Astrocyte of the hippocampus (primary cell): ENCODE measurements at regions not wholly inside any gene's neighbourhood (a gene's known extent, or its start where the extent isn't known, plus 50 kb on each side); places are given as distances from the start of the nearest gene placed in this dataset.
A peak's percentile ranks its signal among the peaks of the same experiment; 100 is the strongest.

ENCODE experiments used
- DNase-seq: peaks from one replicate; pipeline ENCODE4 v3.0.0; 2011; ENCODE audit warnings: low read depth, low spot score

- peak; percentile 59 for DNase-seq
Observed at GRCh38 chr4:25578432-25578831, 77.2 kb upstream of the SLC34A2 start.

- no peak for DNase-seq
Observed at GRCh38 chr4:25580633-25581467, 74.8 kb upstream of the SLC34A2 start.

- no peak for DNase-seq
Observed at GRCh38 chr4:25585901-25586523, 69.6 kb upstream of the SLC34A2 start.

- DNase-seq, result no peak
Observed at GRCh38 chr4:25588206-25588605, 67.4 kb upstream of the SLC34A2 start.

GRCh38 chr4:25590171-25590570 lies 65.5 kb upstream of the SLC34A2 start:
- DNase-seq, result peak; percentile 48

GRCh38 chr4:25592736-25593135 lies 62.9 kb upstream of the SLC34A2 start:
- DNase-seq, result no peak
